Pancreas (tissue), 10 donors: ENCODE measurements at regions not wholly inside any gene's neighbourhood (a gene's known extent, or its start where the extent isn't known, plus 50 kb on each side); places are given as distances from the start of the nearest gene placed in this dataset.

ENCODE experiments used
- ATAC-seq, 4 donors: fragments of 200-7000 bp; cut with Tn5 transposase; one replicate each; pipeline versions ENCODE4 v1.8.0 to v1.9.1; 2020; ENCODE audit warnings: mild to moderate bottlenecking in 4 of 4, moderate library complexity in 4 of 4
- DNase-seq, 6 donors: peaks; one replicate each; pipeline ENCODE4 v3.0.0-alpha.2; 2020
- FAIRE-seq: peaks from 2 replicates; lab custom pipeline; 2012; peaks lifted over from hg19 to GRCh38; lab: Jason Lieb, UNC
- H3K27ac ChIP-seq, 4 donors: fragments of 200-600 bp; sonication (generic); 1 replicate in 3 of 4; 2 replicates in 1 of 4; pipeline versions ENCODE4 v1.5.0 to v1.8.0; 2020
- H3K27me3 ChIP-seq, 4 donors: fragments of 200-600 bp; one replicate each; pipeline ENCODE4 v1.8.0; 2021
- H3K36me3 ChIP-seq, 3 donors: fragments of 200-600 bp; sonication (generic) in 1 of 3; one replicate each; pipeline versions ENCODE4 v1.5.0 to v1.8.0; 2020 to 2021
- H3K4me1 ChIP-seq, 3 donors: fragments of 200-600 bp; one replicate each; pipeline ENCODE4 v1.8.0; 2021
- H3K4me3 ChIP-seq, 4 donors: fragments of 200-600 bp; sonication (generic) in 2 of 4; one replicate each; pipeline versions ENCODE4 v1.5.0 to v1.8.0; 2020 to 2021
- H3K9me3 ChIP-seq, 4 donors: fragments of 200-600 bp; one replicate each; pipeline ENCODE4 v1.8.0; 2021
- CTCF ChIP-seq, 4 donors: fragments of 200-600 bp; sonication (generic) in 3 of 4; IDR thresholded peaks; one replicate each; pipeline versions ENCODE4 v1.5.0 to v1.8.0; 2021; ENCODE audit warnings: antibody characterized with exemption in 4 of 4
- WGBS, 2 donors: extraction: QIAGEN DNeasy Blood & Tissue Kit; methylation state at CpG; one replicate each; pipeline ENCODE4 v1.1.7; 2013; 5-methylcytosine and 5-hydroxymethylcytosine counted together
- intact Hi-C, 3 donors: fragments of 100-400 bp; cut with DNase I; formaldehyde crosslinking; loops; one replicate each; pipeline versions ENCODE4 v1.11.1 to v1.14.2; 2022
- donor health status: healthy with polysubstance abuse.
- donor health status: DM: no; HTN: no; CAD: no; lungs with moderate emphysema.
- donor health status: DM: no; HTN: no; CAD: no.
- donor health status: control.
- donor health status: control.
- donor health status: Bipolar disorder and iron deficiency.
- donor health status: DM: yes; HTN: yes; CAD: no.
- donor health status: DM: no; HTN: no; CAD: no.
- donor health status: DM: no; HTN: no; CAD: no.
- donor health status: DM: yes; HTN: yes; CAD: no.

GRCh38 chr1:81023187-81023724, 777.5 kb upstream of the ADGRL2 start:
- Histone ChIP-seq H3K4me1 (no peaks in the 10 kb centered on the region), H3K9me3 (no peaks in the 10 kb centered on the region), H3K36me3 (no peaks in the 10 kb centered on the region), H3K27me3 (no peaks in the 10 kb centered on the region), H3K4me3 (no peak overlapping the region), H3K27ac (no peak overlapping the region)
- TF ChIP-seq CTCF (IDR thresholded peaks at IDR 0.05) = no peak
- intact Hi-C loops = no loop called here
- WGBS, 2 donors = 83 to 87% methylated on average over 5 of the region's 5 CpGs
- ATAC-seq (no peak), DNase-seq (no peak), FAIRE-seq (no peak)

- TF ChIP-seq CTCF (IDR thresholded peaks at IDR 0.05) = no peak
- H3K27me3 ChIP-seq = no peaks in the 10 kb centered on the region
- no peak for FAIRE-seq
- intact Hi-C loops = no loop called here
- no peaks in the 10 kb centered on the region for H3K36me3 ChIP-seq
- H3K4me1 ChIP-seq = no peaks in the 10 kb centered on the region
- WGBS, 2 donors = 70 to 71% methylated on average over 1 of the region's 1 CpG
- H3K9me3 ChIP-seq = no peaks in the 10 kb centered on the region
- DNase-seq = no peak
- no peak overlapping the region for H3K27ac ChIP-seq
- no peak overlapping the region for H3K4me3 ChIP-seq
- ATAC-seq = no peak
These were observed 779.6 kb upstream of the ADGRL2 start for GRCh38 chr1:81021134-81021533.

DNA sequence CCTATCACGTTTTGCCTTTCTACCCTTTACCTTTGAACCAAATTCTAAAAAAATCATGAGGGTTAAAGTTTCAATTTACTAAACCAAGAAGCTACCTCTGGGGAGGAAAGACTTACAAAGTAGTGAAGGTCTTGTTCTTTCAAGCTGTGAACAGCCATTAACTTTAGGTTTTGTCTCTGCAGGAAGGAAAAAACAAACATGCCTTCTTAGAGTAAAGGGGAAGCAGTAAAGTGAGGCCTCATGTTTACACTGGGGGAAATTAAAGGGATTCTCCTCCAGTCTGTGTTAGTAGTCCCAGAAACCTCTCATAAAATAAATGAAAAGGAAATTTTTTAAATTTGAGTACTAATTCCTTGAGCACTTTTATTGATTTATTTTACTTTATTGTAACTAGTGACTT, 780.2 kb upstream of the ADGRL2 start:
- no peak for ATAC-seq
- Histone ChIP-seq H3K4me1 (no peaks in the 10 kb centered on the region), H3K4me3 (no peak overlapping the region), H3K9me3 (no peaks in the 10 kb centered on the region), H3K36me3 (no peaks in the 10 kb centered on the region), H3K27me3 (no peaks in the 10 kb centered on the region), H3K27ac (no peak overlapping the region)
- no peak for FAIRE-seq
- intact Hi-C loops = no loop called here
- whole genome bisulfite sequencing, 2 donors = 57 to 81% methylated on average over 1 of the region's 1 CpG
- TF ChIP-seq CTCF (IDR thresholded peaks at IDR 0.05) = no peak
- DNase-seq = no peak

DNA sequence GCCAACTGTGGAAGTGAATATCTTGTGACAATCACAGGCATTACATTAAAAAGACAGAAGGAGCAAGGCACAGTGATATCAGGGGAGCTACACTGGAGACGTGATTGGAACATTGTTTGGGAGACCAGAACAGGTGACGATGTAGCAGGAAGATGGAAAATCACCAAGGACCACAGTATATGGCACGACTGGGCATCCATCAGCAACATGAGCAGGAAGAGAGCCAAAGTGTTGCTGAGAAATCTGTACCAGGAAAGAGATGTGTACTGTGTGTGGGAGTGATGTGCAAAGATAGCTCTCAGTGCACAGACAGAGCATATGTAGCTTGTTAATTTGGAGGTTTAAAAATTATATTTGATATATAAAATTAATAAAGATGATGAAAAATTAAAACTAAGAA, 790.6 kb upstream of the ADGRL2 start:
- no peaks in the 10 kb centered on the region for H3K4me1 ChIP-seq
- TF ChIP-seq CTCF (IDR thresholded peaks at IDR 0.05) = no peak
- ATAC-seq = no peak
- H3K36me3 ChIP-seq = no peaks in the 10 kb centered on the region
- WGBS, 2 donors = 57 to 67% methylated on average over 3 of the region's 3 CpGs
- no peaks in the 10 kb centered on the region for H3K27me3 ChIP-seq
- H3K9me3 ChIP-seq = no peaks in the 10 kb centered on the region
- intact Hi-C loops = no loop called here
- no peak overlapping the region for H3K4me3 ChIP-seq
- no peak for DNase-seq
- H3K27ac ChIP-seq = no peak overlapping the region
- no peak for FAIRE-seq

GRCh38 chr1:81008293-81008692, 792.4 kb upstream of the ADGRL2 start:
- DNase-seq = no peak
- Histone ChIP-seq H3K36me3 (no peaks in the 10 kb centered on the region), H3K4me3 (no peak overlapping the region), H3K27me3 (no peaks in the 10 kb centered on the region), H3K27ac (no peak overlapping the region), H3K4me1 (no peaks in the 10 kb centered on the region), H3K9me3 (no peaks in the 10 kb centered on the region)
- WGBS, 2 donors = 31 to 36% methylated on average over 2 of the region's 2 CpGs
- TF ChIP-seq CTCF (IDR thresholded peaks at IDR 0.05) = no peak
- FAIRE-seq = no peak
- ATAC-seq = no peak
- intact Hi-C loops = no loop called here
